H1 (cell line): ENCODE measurements at regions not wholly inside any gene's neighbourhood (a gene's known extent, or its start where the extent isn't known, plus 50 kb on each side); places are given as distances from the start of the nearest gene placed in this dataset.

ENCODE experiments used
- CTCF ChIA-PET: fragments of 300-600 bp; sonication (Branson Sonifier 250); formaldehyde crosslinking; loops from one replicate; lab custom pipeline; 2021; ENCODE audit not compliant: partially characterized antibody; lab: Charles Lee
- POLR2A ChIA-PET: fragments of 300-600 bp; sonication (Branson Sonifier 250); formaldehyde crosslinking; loops from one replicate; lab custom pipeline; 2021; ENCODE audit warnings: inconsistent platforms; ENCODE audit not compliant: partially characterized antibody; lab: Charles Lee
- DNase-seq, 2 experiments: peaks; one replicate each; pipeline versions ENCODE4 v3.0.0 to v3.0.0-alpha.2; 2010 to 2022; ENCODE audit warnings: low spot score in 2 of 2, low read depth in 1 of 2, mixed read lengths in 1 of 2
- FAIRE-seq: peaks from 2 replicates; lab custom pipeline; 2011; peaks lifted over from hg19 to GRCh38; lab: Jason Lieb, UNC
- H2AFZ ChIP-seq: 2 replicates; pipeline ENCODE4 v1.8.1; 2012; ENCODE audit warnings: low read length, inconsistent platforms
- H2AK5ac ChIP-seq: 2 replicates; pipeline ENCODE4 v1.6.1; 2013; ENCODE audit warnings: low read depth, low read length
- H2BK120ac ChIP-seq: replicated peaks from 2 replicates; pipeline ENCODE3; 2013; ENCODE audit warnings: low read depth, low read length, inconsistent platforms
- H2BK12ac ChIP-seq: 2 replicates; pipeline ENCODE4 v1.6.1; 2013; ENCODE audit warnings: low read depth, low read length
- H2BK15ac ChIP-seq: 2 replicates; pipeline ENCODE4 v1.6.1; 2013; ENCODE audit warnings: low read length
- H2BK20ac ChIP-seq: 2 replicates; pipeline ENCODE4 v1.6.1; 2013; ENCODE audit warnings: low read length
- H2BK5ac ChIP-seq: 2 replicates; pipeline ENCODE4 v1.6.1; 2013; ENCODE audit warnings: low read depth, low read length
- H3K14ac ChIP-seq: 2 replicates; pipeline ENCODE4 v1.6.1; 2013; ENCODE audit warnings: inconsistent platforms; ENCODE audit not compliant: insufficient read length
- H3K18ac ChIP-seq: 2 replicates; pipeline ENCODE4 v1.6.1; 2013; ENCODE audit warnings: low read length; ENCODE audit errors: extremely low read depth
- H3K23ac ChIP-seq: 2 replicates; pipeline ENCODE4 v1.6.1; 2013; ENCODE audit warnings: inconsistent platforms; ENCODE audit not compliant: insufficient read length
- H3K23me2 ChIP-seq: 2 replicates; pipeline ENCODE4 v1.6.1; 2013; ENCODE audit warnings: low read depth, low read length
- H3K27ac ChIP-seq: 2 replicates; pipeline ENCODE4 v1.6.1; 2011; ENCODE audit warnings: low read depth, low read length, inconsistent platforms
- H3K27me3 ChIP-seq, 4 experiments: replicated peaks in 1 of 4; 1 replicate in 1 of 4; 2 replicates in 3 of 4; pipeline versions ENCODE4 v1.6.1 to v1.8.1; 2011 to 2013; ENCODE audit warnings: low read length in 3 of 4, mild to moderate bottlenecking in 3 of 4, inconsistent platforms in 2 of 4, mixed read lengths in 2 of 4, moderate library complexity in 1 of 4; ENCODE audit not compliant: control insufficient read depth in 3 of 4, insufficient read depth in 3 of 4; ENCODE audit errors: extremely low read depth in 1 of 4
- H3K36me3 ChIP-seq, 4 experiments: 2 replicates each; pipeline versions ENCODE4 v1.6.1 to v1.8.1; 2011 to 2013; ENCODE audit warnings: mild to moderate bottlenecking in 4 of 4, low read length in 3 of 4, moderate library complexity in 2 of 4, control low read depth in 1 of 4, inconsistent platforms in 1 of 4; ENCODE audit not compliant: insufficient read depth in 4 of 4, control insufficient read depth in 2 of 4
- H3K4ac ChIP-seq: replicated peaks from 2 replicates; pipeline ENCODE3; 2013; ENCODE audit warnings: low read length, low read depth, mixed read lengths, inconsistent platforms; ENCODE audit not compliant: insufficient read length
- H3K4me1 ChIP-seq, 4 experiments: replicated peaks in 1 of 4; 1 replicate in 1 of 4; 2 replicates in 3 of 4; pipeline versions ENCODE4 v1.6.1 to v1.8.1; 2011 to 2013; ENCODE audit warnings: low read length in 3 of 4, inconsistent platforms in 2 of 4, mixed read lengths in 1 of 4; ENCODE audit not compliant: insufficient read depth in 4 of 4, control insufficient read depth in 3 of 4
- H3K4me2 ChIP-seq, 2 experiments: 2 replicates each; pipeline versions ENCODE4 v1.6.1 to v1.8.1; 2011 to 2013; ENCODE audit warnings: low read depth in 2 of 2, low read length in 2 of 2, control low read depth in 1 of 2, inconsistent platforms in 1 of 2, mild to moderate bottlenecking in 1 of 2; ENCODE audit not compliant: insufficient read depth in 1 of 2
- H3K4me3 ChIP-seq, 4 experiments: fragments of 200-600, 300-600 bp in 1 of 4; sonication (generic), shearing (Covaris generic), sonication (Bioruptor Twin) in 1 of 4; 2 replicates each; pipeline versions ENCODE4 v1.5.1 to v1.8.1; 2011 to 2016; ENCODE audit warnings: low read length in 4 of 4, low read depth in 3 of 4, control low read depth in 2 of 4, inconsistent platforms in 2 of 4, mild to moderate bottlenecking in 2 of 4, mixed read lengths in 1 of 4, moderate library complexity in 1 of 4; ENCODE audit not compliant: insufficient read depth in 2 of 4; ENCODE audit errors: extremely low read depth in 1 of 4
- H3K56ac ChIP-seq: replicated peaks from 2 replicates; pipeline ENCODE3; 2013; ENCODE audit warnings: low read depth, mild to moderate bottlenecking, mixed read lengths, low read length, inconsistent platforms; ENCODE audit not compliant: insufficient read length
- H3K79me1 ChIP-seq: 2 replicates; pipeline ENCODE4 v1.6.1; 2013; ENCODE audit warnings: low read depth, low read length, control low read depth
- H3K79me2 ChIP-seq, 2 experiments: 2 replicates each; pipeline versions ENCODE4 v1.6.1 to v1.8.1; 2012 to 2013; ENCODE audit warnings: low read length in 2 of 2, mild to moderate bottlenecking in 2 of 2, inconsistent platforms in 1 of 2; ENCODE audit not compliant: insufficient read depth in 2 of 2, control insufficient read depth in 1 of 2
- H3K9ac ChIP-seq, 4 experiments: replicated peaks in 1 of 4; 1 replicate in 1 of 4; 2 replicates in 3 of 4; pipeline versions ENCODE4 v1.6.1 to v1.8.1; 2011 to 2013; ENCODE audit warnings: low read depth in 3 of 4, low read length in 3 of 4, control low read depth in 2 of 4, mild to moderate bottlenecking in 2 of 4, moderate library complexity in 2 of 4, inconsistent platforms in 1 of 4; ENCODE audit errors: extremely low read depth in 1 of 4
- H3K9me3 ChIP-seq, 2 experiments: 2 replicates each; pipeline versions ENCODE4 v1.6.1 to v1.8.1; 2012 to 2013; ENCODE audit warnings: mild to moderate bottlenecking in 2 of 2, moderate library complexity in 2 of 2, control low read depth in 1 of 2, inconsistent platforms in 1 of 2, low read depth in 1 of 2, low read length in 1 of 2, mixed read lengths in 1 of 2; ENCODE audit not compliant: insufficient read depth in 2 of 2
- H4K20me1 ChIP-seq, 2 experiments: replicated peaks in 1 of 2; 2 replicates each; pipeline versions ENCODE3 to v1.8.1; 2011 to 2013; ENCODE audit warnings: inconsistent platforms in 2 of 2, low read length in 2 of 2, mild to moderate bottlenecking in 1 of 2; ENCODE audit not compliant: insufficient read depth in 2 of 2, control insufficient read depth in 1 of 2
- H4K5ac ChIP-seq: 2 replicates; pipeline ENCODE4 v1.6.1; 2013; ENCODE audit warnings: low read length, low read depth, mixed read lengths, inconsistent platforms; ENCODE audit not compliant: insufficient read length
- H4K8ac ChIP-seq: 2 replicates; pipeline ENCODE4 v1.8.0; 2013; ENCODE audit warnings: mild to moderate bottlenecking, moderate library complexity, low read length, inconsistent platforms; ENCODE audit not compliant: insufficient read depth; ENCODE audit errors: extremely low read depth
- H4K91ac ChIP-seq: replicated peaks from 2 replicates; pipeline ENCODE3; 2013; ENCODE audit warnings: low read length, mixed read lengths, inconsistent platforms; ENCODE audit not compliant: insufficient read length
- BACH1 ChIP-seq: IDR thresholded peaks from 2 replicates; pipeline ENCODE4 v1.6.1; 2012; ENCODE audit warnings: low read length, improper control_type of control experiment
- BRCA1 ChIP-seq: IDR thresholded peaks from 2 replicates; pipeline ENCODE4 v1.6.1; 2012; ENCODE audit warnings: low read depth, low read length, improper control_type of control experiment
- CEBPB ChIP-seq: IDR thresholded peaks from 2 replicates; pipeline ENCODE4 v1.6.1; 2012; ENCODE audit warnings: low read depth, low read length
- CTBP2 ChIP-seq: IDR thresholded peaks from 2 replicates; pipeline ENCODE4 v1.7.0; 2011; ENCODE audit warnings: borderline replicate concordance, mild to moderate bottlenecking, moderate library complexity, mixed read lengths, low read length; ENCODE audit not compliant: insufficient read depth, insufficient read length
- POLR2A ChIP-seq, 2 experiments: IDR thresholded peaks; 1 replicate in 1 of 2; 2 replicates in 1 of 2; pipeline ENCODE4 v1.6.1; 2011; ENCODE audit warnings: low read depth in 2 of 2, low read length in 2 of 2, mild to moderate bottlenecking in 2 of 2; ENCODE audit errors: control extremely low read depth in 1 of 2
- SIRT6 ChIP-seq: IDR thresholded peaks from one replicate; pipeline ENCODE4 v1.7.1; 2012; ENCODE audit warnings: low read length, inconsistent platforms
- WGBS, 2 experiments: shearing (Covaris generic) in 1 of 2; methylation state at CpG; one replicate each; pipeline versions ENCODE4 v1.1.6 to v1.1.7; 2013 to 2015; ENCODE audit warnings: low lambda C conversion rate in 2 of 2, mixed read lengths in 2 of 2, inconsistent platforms in 1 of 2, low coverage in 1 of 2, missing lambda C conversion rate in 1 of 2; ENCODE audit not compliant: insufficient replicate concordance in 2 of 2, insufficient coverage in 1 of 2, insufficient read length in 1 of 2; ENCODE audit errors: extremely low coverage in 1 of 2, missing lambda C conversion rate in 1 of 2; 5-methylcytosine and 5-hydroxymethylcytosine counted together

DNA sequence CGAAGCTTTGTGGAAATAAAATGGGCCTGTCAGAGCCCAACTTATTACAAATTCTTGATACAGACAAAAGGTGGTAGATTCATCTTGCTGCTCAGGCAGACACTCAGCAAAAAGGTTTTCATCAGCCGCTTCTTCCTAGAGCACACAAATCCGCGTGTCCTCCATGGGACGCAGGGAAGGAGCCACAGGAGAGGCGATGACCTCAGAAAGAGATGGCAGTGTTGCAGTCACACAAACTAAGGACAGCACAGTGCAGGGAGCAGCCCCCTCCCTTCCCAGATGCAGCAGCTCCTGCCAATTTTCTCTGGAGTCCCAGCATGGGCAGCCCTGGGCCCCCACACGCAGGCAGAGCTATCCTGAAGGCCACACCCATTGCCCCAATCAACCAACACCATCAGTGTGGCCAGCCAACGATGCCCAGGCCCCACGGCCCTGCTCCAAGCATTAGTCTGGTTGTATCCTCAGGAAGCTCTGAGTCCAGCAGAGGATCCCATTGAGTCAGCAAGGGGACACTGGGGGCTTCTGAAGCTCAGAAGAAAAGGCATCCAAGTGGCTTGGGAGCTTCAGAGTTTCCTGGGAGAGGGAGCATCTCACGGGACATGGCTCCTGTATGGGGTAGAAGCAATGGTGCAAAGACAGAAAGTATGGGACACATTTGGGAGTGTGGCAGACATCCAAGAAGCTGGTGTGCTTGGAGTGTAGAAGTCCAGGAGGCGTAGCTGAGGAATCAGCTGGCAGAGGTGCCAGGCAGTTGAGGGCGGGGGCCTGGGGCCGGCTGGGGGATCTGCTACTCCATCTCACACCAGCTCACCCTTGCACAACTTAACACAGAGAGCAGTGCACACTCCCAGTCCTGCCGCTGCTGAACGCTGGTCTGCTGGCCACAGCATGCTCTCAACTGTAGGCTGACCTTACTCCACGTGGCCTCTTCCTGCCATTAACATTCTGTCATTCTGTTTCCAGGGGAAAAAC is 142.1 kb upstream of the CST7 start:
- FAIRE-seq (no peak), DNase-seq (no peak)
- no peaks in the 10 kb centered on the region for H3K4me1 ChIP-seq
- H3K14ac ChIP-seq = no peak overlapping the region
- H3K4me3 ChIP-seq = no peak overlapping the region
- H2BK15ac ChIP-seq = no peak overlapping the region
- H2AFZ ChIP-seq = no peak overlapping the region
- H3K27me3 ChIP-seq = no peaks in the 10 kb centered on the region
- no peaks in the 10 kb centered on the region for H4K20me1 ChIP-seq
- no peak overlapping the region for H3K27ac ChIP-seq
- no peak overlapping the region for H4K8ac ChIP-seq
- no peaks in the 10 kb centered on the region for H3K79me2 ChIP-seq
- H2BK5ac ChIP-seq = no peak overlapping the region
- H4K91ac ChIP-seq = no peak overlapping the region
- no peak overlapping the region for H2AK5ac ChIP-seq
- H3K23ac ChIP-seq = no peak overlapping the region
- H3K79me1 ChIP-seq = no peaks in the 10 kb centered on the region
- no peak overlapping the region for H4K5ac ChIP-seq
- H3K56ac ChIP-seq = no peak overlapping the region
- ChIA-PET CTCF (interaction anchor here (1.2 to 1.3 kb wide), 2 partner anchors 15 to 26 kb away, joined by 4 to 5 read pairs; no protein-coding TSS in a partner anchor), POLR2A (no interaction called here)
- 0 out of 7 replicates have a peak overlapping the region, but pooled peaks of 1 of the 4 experiments have one; percentile 26 for H3K9ac ChIP-seq
- H3K4me2 ChIP-seq = no peak overlapping the region
- H3K9me3 ChIP-seq = no peaks in the 10 kb centered on the region
- H3K4ac ChIP-seq = no peak overlapping the region
- no peak overlapping the region for H2BK120ac ChIP-seq
- H2BK12ac ChIP-seq = no peak overlapping the region
- no peak overlapping the region for H3K18ac ChIP-seq
- 90% methylated on average over 15 of the region's 16 CpGs; no CpG with 5 or more reads in 1 of the 2 experiments for WGBS, 2 experiments
- H2BK20ac ChIP-seq = no peak overlapping the region
- no peaks in the 10 kb centered on the region for H3K36me3 ChIP-seq
- H3K23me2 ChIP-seq = no peaks in the 10 kb centered on the region
- no peak for TF ChIP-seq BACH1
- TF ChIP-seq BRCA1 = no peak
- TF ChIP-seq CEBPB = no peak
- no peak for TF ChIP-seq CTBP2
- TF ChIP-seq POLR2A (IDR thresholded peaks at IDR 0.05; ENCODE audit: control extremely low read depth in 1 of 2, low read depth in 2 of 2, low read length in 2 of 2) = no peak
- TF ChIP-seq SIRT6 = no peak
